HG03520 (cell line): ENCODE measurements at regions not wholly inside any gene's neighbourhood (a gene's known extent, or its start where the extent isn't known, plus 50 kb on each side); places are given as distances from the start of the nearest gene placed in this dataset.
A peak's percentile ranks its signal among the peaks of the same experiment; 100 is the strongest.

Experiments used
- ATAC-seq: cut with Tn5 transposase; IDR thresholded peaks from one replicate; pipeline ENCODE4 v1.9.1; 2021; ENCODE audit warnings: mild to moderate bottlenecking, moderate library complexity; ENCODE audit not compliant: unreplicated experiment

DNA sequence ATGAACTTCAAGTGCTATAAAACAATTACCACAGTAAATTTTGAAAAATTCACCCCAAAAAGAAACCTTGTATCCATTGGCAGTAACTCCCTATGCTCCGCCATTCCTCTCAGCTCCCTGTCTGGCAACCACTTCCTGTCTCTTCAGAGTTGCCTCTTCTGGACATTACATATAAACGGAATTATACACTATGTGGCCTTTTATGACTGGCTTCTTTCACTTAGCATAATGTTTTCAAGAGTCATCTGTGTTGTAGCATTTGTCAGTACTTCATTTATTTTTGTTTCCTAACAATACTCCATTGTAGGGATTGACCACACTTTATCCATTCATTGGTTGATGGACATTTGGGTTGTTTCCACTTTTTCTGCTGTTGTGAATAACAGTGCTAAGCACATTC is 50.1 kb downstream of the CEP43 start:
- no peak for ATAC-seq

DNA sequence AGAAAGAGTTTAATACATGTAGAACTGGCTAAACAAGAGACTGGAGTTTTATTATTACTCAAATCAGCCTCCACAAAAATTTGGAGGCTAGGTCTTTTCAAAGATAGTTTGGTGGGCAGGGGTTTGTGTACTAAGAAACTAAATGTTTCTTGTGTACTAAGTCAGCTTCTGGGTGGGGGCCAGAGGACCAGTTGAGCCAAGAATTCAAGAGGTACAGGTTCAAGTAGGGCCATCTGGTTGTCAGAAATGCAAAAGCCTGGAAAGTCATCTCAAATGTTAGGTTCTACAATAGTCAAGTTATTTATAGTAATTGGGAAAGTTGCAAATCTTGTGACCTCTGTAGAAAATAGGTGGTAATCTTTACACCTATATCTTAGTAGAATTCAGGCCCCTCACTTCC is 51.7 kb downstream of the CEP43 start:
- ATAC-seq = no peak

DNA sequence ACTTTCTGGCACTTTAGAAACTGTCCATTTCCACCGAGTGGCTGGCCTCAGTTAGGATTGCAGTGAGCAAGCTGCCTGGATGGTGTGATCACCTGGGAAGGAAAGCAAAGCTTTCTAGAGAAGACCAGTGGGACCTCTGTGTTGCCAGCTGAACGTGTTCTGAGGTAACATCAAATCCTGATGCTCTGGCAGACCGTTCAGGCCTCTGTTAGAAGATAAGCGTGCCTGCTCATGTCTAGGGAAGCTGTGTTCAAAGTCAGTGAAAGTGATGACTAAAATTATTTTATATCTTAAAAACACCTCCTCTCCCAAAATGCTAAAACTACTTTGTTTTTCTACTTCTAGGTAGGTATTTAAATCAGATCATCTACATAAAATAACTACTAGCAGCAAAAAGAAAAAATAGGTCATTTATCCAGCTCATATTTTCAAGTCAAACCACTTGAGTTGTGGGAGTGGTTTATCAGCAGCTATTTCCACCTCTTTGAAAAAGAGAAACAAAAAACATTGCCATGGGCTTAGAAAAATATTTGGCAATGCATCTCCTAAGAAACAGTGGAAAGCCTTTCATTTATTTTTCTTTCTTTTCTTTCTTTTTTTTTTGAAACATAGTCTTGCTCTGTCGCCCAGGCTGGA is 54.8 kb downstream of the CEP43 start:
- no peak for ATAC-seq

DNA sequence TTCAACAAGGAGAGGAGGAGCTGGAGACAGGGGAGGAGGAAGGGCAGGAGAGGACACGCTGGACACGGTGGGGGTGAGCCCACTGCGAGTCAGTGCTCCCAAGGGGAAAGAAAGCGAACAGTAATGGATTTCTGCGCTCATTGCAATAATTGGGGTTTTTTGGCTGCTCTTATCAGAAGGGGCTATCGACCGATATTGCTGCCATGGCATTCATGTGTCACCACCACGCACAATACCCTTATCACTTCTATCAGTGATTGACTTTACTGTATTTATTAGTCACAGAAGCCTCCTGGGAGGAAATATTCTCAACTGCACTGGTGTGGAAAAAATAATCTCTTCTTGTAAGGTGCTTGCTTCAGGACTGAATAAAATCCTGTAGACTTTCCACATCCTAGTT is 55.8 kb downstream of the CEP43 start:
- no peak for ATAC-seq

DNA sequence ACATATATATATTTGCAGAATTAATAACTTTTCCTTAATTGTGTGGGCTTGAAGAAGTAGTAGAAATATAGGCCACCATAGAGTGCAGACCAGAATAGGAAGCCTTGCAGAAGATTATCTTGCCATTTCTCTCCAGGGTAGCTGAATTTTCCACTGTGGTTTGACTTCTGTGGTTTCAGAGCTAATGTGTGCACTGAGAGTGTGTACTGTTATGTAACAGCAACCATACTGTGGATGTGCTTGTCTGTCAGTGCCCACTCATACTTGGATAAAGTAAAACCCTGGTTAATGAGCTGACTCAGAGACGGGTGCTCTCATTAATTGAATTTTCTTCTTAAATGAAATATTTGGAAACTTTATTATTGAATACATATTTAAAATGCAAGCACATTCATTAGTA is 57.2 kb downstream of the CEP43 start:
- peak; percentile 99 for ATAC-seq

DNA sequence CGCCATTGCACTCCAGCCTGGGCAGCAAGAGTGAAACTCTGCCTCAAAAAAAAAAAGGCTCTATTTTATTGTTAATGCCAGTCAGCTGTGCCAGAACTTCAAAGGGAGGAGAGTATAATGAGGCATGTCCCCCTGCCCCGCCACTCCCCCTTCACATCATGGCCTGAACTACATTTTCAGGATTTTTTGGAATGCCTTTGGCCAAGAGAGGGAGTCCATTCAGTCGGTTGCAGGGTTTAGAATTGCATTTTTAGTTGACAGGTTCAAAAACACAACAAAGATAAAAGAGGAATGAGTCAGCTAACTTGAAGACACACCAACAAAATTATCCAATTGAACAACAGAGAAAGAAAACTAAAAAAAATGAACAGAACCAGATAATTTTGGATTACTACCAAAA is 59.1 kb downstream of the CEP43 start:
- ATAC-seq = no peak
